CD4-positive, alpha-beta T cell treated with Interferon gamma for 1 hour (primary cell): ENCODE measurements at regions not wholly inside any gene's neighbourhood (a gene's known extent, or its start where the extent isn't known, plus 50 kb on each side); places are given as distances from the start of the nearest gene placed in this dataset.
A peak's percentile ranks its signal among the peaks of the same experiment; 100 is the strongest.

ENCODE experiments used
- DNase-seq: peaks from one replicate; pipeline ENCODE4 v3.0.0-alpha.2; 2020

GRCh38 chr5:139733698-139734538 lies 61.7 kb upstream of the PSD2 start:
- DNase-seq: no peak

- DNase-seq: no peak
Measured at GRCh38 chr5:139734539-139734916, 61.1 kb upstream of the PSD2 start.

- DNase-seq: no peak
Measured at GRCh38 chr5:139738193-139739149, 57.1 kb upstream of the PSD2 start.

GRCh38 chr5:139739150-139739974 lies 56.2 kb upstream of the PSD2 start:
- no peak for DNase-seq

- DNase-seq: no peak
Measured at GRCh38 chr5:139740138-139740991, 55.2 kb upstream of the PSD2 start.

- DNase-seq: no peak
Measured at GRCh38 chr5:139740992-139741672, 54.5 kb upstream of the PSD2 start.

- no peak for DNase-seq
Measured at GRCh38 chr5:139741823-139742172, 53.8 kb upstream of the PSD2 start.

GRCh38 chr5:139742173-139742903 lies 53.3 kb upstream of the PSD2 start:
- no peak for DNase-seq

GRCh38 chr5:139743001-139743771 lies 52.4 kb upstream of the PSD2 start:
- DNase-seq: no peak

- DNase-seq: no peak
Measured at GRCh38 chr5:139743804-139744203, 51.8 kb upstream of the PSD2 start.

GRCh38 chr5:139744471-139745131 lies 51.0 kb upstream of the PSD2 start:
- DNase-seq: no peak

- no peak for DNase-seq
Measured at GRCh38 chr5:139745132-139745799, 50.3 kb upstream of the PSD2 start.

- DNase-seq: peak; percentile 61
Measured at GRCh38 chr5:139745800-139746690, 49.6 kb upstream of the PSD2 start.
